HG03196 (cell line): ENCODE measurements at regions not wholly inside any gene's neighbourhood (a gene's known extent, or its start where the extent isn't known, plus 50 kb on each side); places are given as distances from the start of the nearest gene placed in this dataset.

Experiments used
- ATAC-seq: cut with Tn5 transposase; IDR thresholded peaks from one replicate; pipeline ENCODE4 v1.9.1; 2021; ENCODE audit not compliant: unreplicated experiment

DNA sequence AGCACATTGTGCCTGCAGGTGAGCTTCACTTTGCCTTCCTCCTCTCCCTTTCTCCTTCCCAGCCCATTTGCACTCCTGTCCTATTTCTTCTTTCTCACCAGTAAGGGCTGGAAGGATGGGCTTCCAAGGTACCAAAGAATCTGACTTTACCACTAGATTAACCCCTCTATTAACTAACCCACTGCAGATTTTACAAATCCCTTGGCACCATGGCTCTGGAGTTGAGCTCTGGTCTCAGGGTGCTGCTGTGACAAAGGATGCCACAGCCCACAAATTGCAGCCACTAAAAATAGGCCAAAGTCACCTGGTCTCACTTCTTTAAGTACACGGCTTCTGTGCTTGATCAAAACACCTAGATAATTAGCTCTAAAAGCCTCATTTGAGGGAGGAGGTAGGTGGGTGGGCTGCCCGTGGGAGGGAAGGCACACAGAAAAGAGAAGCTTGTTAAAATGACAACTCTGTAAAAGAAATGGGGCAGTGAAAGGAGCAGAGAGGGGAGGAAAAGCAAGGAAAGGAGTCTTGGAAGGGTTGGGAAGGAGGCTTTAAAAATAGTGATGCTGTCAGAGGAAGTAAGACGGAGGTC is 327.4 kb downstream of the DRD1 start:
- no peak for ATAC-seq

DNA sequence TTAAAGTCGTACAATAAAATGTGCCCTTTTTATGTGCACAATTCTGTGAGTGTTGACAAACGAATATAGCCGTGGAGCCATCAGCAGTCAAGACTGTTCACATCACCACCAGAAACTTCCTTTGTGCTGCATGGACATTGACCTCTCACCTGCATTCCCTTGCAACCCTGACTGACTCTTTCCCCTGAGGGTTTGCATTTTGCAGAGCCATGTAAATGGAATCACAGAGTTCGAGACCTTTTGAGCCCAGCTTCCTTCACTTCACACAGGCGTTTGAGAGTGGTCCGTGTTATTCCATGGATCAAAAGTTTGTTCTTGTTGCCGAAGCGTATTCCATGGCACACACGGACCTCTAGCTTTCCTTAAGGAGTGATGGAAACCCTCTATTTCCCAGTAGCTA is 328.2 kb downstream of the DRD1 start:
- no peak for ATAC-seq

- ATAC-seq, result no peak
These were observed 330.0 kb downstream of the DRD1 start for GRCh38 chr5:175113947-175114346.

DNA sequence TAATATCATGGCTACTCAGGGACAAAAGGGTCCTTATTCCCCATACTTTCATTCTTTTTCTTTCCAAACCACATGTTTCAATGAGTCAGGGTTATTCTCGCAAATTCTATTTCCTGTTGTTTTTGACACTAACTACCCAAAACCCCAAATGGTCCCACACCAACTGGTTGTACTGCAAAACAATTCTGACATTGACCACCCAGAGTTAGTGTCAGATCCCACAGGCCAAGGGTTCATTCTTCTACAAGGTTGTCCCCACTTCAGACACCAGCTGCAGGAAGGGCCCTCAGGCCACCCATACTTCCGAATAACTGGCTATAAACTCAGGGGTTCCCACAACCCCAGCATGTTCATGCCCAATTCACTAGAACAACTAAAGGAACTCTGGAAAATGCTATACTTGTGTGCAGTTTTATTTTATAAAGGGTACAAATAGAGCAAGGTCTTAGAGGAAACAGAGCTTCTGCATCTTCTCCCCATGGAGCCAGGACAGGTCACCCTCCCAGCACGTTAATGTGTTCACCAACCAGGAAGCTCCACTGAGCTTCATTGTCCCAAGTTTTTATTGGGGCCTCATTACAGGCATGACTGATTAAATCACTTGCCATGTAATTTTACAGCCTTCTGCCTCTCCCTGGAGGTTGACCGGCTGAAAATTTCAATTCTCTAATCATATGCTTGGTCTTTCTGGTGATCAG is 334.8 kb downstream of the DRD1 start:
- no peak for ATAC-seq

- ATAC-seq, result no peak
These were observed 336.1 kb downstream of the DRD1 start for GRCh38 chr5:175107865-175108264.

- no peak for ATAC-seq
These were observed 336.9 kb downstream of the DRD1 start for GRCh38 chr5:175107028-175107588.

DNA sequence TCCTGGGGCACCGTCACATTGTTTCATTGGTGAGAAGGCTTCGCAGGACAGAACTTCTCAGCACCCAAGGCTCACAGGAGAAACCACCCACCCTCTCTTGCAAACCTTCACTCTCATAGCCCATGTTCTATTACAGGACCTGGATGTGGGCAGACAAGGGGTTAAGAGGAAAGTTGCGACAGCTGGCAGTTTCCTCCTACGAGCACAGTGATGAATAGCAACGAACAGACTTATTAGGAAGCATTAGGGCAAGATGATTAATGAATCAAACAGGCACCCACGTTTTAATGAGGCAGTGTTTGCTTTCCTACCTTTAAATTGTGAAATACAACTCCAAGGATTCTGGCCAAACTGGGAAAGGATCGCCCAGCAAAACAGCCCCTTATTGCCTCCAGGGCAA is 339.3 kb downstream of the DRD1 start:
- no peak for ATAC-seq

GRCh38 chr5:175103746-175104145 is 340.2 kb downstream of the DRD1 start:
- ATAC-seq, result no peak

DNA sequence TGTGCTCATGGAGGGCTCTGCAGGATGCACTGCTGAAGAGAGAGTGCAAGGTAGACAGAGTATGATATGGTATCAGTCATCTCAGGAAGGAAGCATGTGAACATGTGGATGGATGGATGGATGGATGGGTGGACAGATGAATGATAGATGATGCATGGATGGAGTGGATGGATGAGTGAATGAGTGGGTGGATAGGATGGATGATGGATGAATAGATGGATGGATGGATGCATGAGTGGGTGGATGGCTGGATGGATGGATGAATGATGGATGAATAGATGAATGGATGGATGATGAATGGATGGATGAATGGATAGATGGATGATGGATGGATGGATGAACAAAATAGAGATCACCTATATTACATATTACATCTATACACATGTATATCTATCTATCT is 341.3 kb downstream of the DRD1 start:
- ATAC-seq, result no peak

DNA sequence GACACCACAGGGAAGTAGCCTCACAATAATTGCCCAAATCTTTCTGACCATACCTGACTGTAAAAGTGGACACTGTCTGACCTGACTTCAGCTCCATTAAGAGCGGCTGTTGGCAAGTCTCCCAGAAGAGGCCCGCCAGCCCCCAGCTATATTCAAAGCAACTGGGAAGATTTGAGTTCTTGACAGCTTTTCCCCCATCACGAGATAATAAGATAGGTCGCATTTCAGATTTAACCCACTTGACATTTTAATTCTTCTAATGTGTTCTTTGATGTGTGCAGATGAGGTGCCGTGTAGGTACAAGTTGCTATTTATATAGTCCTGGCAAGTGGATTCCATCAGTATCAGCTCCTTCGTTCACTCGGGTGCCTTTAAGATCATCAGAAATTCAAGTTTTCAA is 345.7 kb downstream of the DRD1 start:
- ATAC-seq, result no peak

DNA sequence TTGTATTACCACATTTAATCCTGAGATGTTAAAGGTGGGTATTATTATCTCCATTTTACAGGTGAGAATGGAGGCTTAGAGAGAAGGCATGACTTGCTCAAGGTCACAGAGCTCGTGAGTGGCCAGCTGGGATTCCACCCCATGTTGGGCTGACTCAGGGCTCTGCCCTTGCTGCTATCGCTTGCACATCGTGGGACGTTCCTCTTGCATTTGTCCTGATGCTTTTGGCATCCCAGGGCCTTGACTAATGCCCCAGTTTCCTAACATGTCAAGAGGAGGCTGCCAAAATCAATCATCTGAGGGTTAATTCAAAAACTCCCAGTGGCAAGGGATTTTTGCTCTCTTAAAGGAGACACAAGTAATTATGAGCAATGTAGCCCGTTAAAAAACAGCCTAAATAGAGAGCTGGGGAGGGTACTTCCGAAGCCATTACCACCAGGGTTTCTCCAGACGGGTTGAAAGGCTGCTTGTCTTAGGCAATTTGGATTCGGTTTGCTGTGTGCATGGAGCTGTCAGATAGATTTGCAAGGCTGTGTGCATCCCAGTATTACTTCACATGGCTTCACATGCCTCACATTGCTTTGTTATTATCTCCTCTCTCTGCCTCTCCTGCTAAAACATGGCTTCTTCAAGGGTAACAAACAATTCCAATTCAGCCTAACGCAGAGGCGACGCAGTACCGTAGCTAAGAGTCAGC is 347.4 kb downstream of the DRD1 start:
- no peak for ATAC-seq

DNA sequence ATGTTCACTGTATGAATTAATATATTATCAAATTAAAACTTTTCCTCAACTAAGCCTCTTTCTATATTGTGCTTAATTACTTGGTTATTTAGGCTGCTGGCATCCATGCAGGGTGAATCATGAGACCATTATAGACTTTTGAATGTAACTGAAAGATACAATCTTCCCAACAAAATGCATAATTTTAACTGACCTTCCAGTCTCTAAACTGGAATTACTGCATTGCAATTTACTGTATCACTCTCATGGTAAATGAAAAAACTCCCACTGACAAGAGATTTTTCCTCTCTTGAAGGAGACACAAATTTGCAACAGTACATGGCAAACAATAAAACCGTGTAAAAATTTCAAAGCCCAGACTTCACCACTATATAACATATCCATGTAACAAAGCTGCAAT is 349.5 kb downstream of the DRD1 start:
- no peak for ATAC-seq

GRCh38 chr5:175092691-175093090 is 351.3 kb downstream of the DRD1 start:
- ATAC-seq, result no peak

DNA sequence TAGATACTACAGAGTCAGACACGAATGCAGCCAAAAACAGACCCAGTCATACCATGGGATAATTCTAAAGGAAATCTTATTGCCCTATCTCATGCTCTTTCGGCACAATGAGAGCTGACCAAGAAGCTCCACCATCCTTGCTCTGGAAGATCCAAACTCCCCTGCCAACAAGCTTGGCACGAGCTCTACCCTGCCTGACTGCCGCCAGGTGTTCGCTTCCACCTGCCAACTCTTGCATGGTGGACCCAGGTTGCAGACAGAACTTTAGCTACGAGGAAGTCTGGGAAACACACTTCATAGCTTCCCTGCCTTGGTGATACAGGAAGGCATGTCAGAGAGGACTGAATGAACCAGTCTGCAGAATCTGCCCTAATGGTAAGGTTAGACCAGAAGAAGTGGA is 355.0 kb downstream of the DRD1 start:
- ATAC-seq, result no peak

- no peak for ATAC-seq
These were observed 358.6 kb downstream of the MSX2 start for GRCh38 chr5:175082866-175083590.

DNA sequence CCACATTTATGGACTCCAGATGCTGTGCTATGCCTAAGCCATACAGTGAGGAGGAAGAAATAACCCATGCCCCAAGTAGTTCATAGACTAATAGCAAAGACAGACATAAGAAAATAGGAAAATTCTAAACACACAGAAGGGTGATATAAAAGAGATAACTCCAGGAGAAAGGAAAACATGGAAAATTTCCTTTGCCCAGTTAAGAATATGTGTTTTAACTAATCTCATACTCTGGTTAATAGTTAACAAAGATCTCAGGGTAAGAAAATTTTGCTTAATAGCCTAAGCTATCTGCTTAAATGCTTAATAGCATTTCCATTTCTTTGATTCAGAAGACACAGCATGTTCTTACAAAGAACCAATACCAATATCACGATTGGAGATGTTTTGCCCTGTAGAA is 358.0 kb downstream of the MSX2 start:
- ATAC-seq, result no peak

DNA sequence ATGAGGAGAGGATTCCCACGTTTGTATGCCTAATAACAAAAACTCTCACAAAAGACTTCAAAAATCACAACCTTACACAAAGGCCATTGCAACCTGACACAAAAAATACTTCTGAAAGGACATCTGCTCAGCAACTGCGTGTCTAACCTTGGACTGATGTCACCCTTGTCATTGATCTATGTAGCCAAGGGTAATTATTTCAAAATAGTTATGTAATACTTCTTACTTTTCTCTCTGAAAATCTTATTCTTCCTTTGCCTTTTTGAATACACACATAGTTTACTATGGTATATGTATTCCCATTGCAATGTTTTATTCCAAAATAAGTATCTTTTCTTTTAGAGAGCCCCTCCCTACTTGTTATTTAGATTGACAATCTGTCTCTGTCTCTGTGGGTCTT is 355.3 kb downstream of the MSX2 start:
- no peak for ATAC-seq

DNA sequence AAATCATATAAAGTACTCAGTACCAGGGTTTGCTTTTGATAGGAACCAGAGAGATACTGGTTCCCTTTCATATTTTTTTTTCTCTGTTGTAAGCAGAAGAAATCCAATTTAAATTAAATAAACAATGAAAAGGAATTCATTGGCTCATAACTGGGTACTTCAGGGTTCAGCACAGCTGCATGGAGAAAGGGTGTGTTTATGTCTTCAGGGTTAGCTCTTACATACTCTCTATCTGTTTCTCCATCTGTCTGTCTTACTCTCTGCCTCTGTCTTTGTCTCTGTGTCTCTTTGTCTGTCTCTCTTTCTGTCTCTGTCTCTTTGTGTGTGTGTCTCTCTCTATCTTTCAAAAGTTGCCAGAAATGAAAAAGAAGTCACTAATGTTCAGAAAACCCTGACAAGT is 345.9 kb downstream of the MSX2 start:
- no peak for ATAC-seq

GRCh38 chr5:175060257-175060656 is 335.9 kb downstream of the MSX2 start:
- ATAC-seq, result no peak

DNA sequence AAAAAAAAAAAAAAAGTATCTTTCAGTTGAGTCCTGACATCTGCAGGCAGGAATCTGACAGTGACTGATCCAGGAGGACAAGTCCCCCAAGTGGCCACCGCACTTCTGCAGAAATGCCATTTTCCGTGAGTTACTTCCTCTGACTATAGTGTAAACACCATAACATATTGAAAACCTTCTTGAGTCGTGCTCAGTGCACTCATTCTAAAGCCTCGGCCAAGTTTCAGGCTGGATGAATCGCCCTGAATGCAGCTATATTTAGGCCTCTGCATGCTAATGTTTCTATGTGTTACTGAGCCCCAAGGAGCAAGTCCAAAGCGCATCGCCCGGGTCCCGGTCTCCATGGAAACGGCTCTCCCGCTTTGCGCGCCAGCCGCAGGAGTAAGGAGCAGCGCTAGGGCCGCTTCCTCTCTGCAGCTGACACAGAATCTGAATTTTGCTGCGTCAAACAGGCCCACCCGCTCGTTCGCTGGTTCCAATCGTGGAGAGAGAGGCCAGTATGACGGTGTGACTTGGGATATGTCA is 335.4 kb downstream of the MSX2 start:
- ATAC-seq, result no peak

GRCh38 chr5:175056831-175057230 is 332.4 kb downstream of the MSX2 start:
- ATAC-seq, result no peak
